ENCODE measurements at regions not wholly inside any gene's neighbourhood (a gene's known extent, or its start where the extent isn't known, plus 50 kb on each side); places are given as distances from the start of the nearest gene placed in this dataset.

- DNase-seq (ENCODE audit: low spot score) = no peak
- Mint-ChIP-seq H3K27ac (no peak overlapping the region), H3K27me3 (ENCODE audit: low read depth) (no peaks in the 10 kb centered on the region), H3K4me1 (ENCODE audit: low read depth) (no peaks in the 10 kb centered on the region), H3K9me3 (peaks cover 45% of the 10 kb centered on the region), H3K36me3 (ENCODE audit: low read depth) (no peaks in the 10 kb centered on the region), H3K4me3 (ENCODE audit: low read depth) (no peak overlapping the region)
- intact Hi-C loops (cut with micrococcal nuclease) = no loop called here
These were observed 142.1 kb upstream of the CMC1 start for GRCh38 chr3:28099296-28099695.

- Mint-ChIP-seq H3K4me1 (ENCODE audit: low read depth) (no peaks in the 10 kb centered on the region), H3K9me3 (peaks cover 38% of the 10 kb centered on the region), H3K4me3 (ENCODE audit: low read depth) (no peak overlapping the region), H3K27ac (no peak overlapping the region), H3K27me3 (ENCODE audit: low read depth) (no peaks in the 10 kb centered on the region), H3K36me3 (ENCODE audit: low read depth) (no peaks in the 10 kb centered on the region)
- intact Hi-C loops (cut with micrococcal nuclease) = no loop called here
- no peak for DNase-seq (ENCODE audit: low spot score)
These were observed 139.7 kb upstream of the CMC1 start for GRCh38 chr3:28101705-28102104.

- no peaks in the 10 kb centered on the region for H3K4me1 Mint-ChIP-seq (ENCODE audit: low read depth)
- no peak overlapping the region for H3K4me3 Mint-ChIP-seq (ENCODE audit: low read depth)
- no peak for DNase-seq (ENCODE audit: low spot score)
- H3K27me3 Mint-ChIP-seq (ENCODE audit: low read depth) = no peaks in the 10 kb centered on the region
- intact Hi-C loops (cut with micrococcal nuclease) = no loop called here
- peaks cover 26% of the 10 kb centered on the region for H3K9me3 Mint-ChIP-seq
- H3K27ac Mint-ChIP-seq = no peak overlapping the region
- no peaks in the 10 kb centered on the region for H3K36me3 Mint-ChIP-seq (ENCODE audit: low read depth)
These were observed 137.6 kb upstream of the CMC1 start for GRCh38 chr3:28103861-28104260.

GRCh38 chr3:28104896-28105534 lies 136.4 kb upstream of the CMC1 start:
- no peak overlapping the region for H3K27ac Mint-ChIP-seq
- no peak overlapping the region for H3K4me3 Mint-ChIP-seq (ENCODE audit: low read depth)
- DNase-seq (ENCODE audit: low spot score) = no peak
- H3K27me3 Mint-ChIP-seq (ENCODE audit: low read depth) = no peaks in the 10 kb centered on the region
- no peaks in the 10 kb centered on the region for H3K36me3 Mint-ChIP-seq (ENCODE audit: low read depth)
- intact Hi-C loops (cut with micrococcal nuclease) = no loop called here
- no peaks in the 10 kb centered on the region for H3K4me1 Mint-ChIP-seq (ENCODE audit: low read depth)
- peaks cover 16% of the 10 kb centered on the region for H3K9me3 Mint-ChIP-seq

GRCh38 chr3:28109829-28110228 lies 131.6 kb upstream of the CMC1 start:
- no peak for DNase-seq (ENCODE audit: low spot score)
- Mint-ChIP-seq H3K4me3 (ENCODE audit: low read depth) (no peak overlapping the region), H3K27me3 (ENCODE audit: low read depth) (no peaks in the 10 kb centered on the region), H3K27ac (no peak overlapping the region), H3K4me1 (ENCODE audit: low read depth) (no peaks in the 10 kb centered on the region), H3K9me3 (no peaks in the 10 kb centered on the region), H3K36me3 (ENCODE audit: low read depth) (no peaks in the 10 kb centered on the region)
- intact Hi-C loops (cut with micrococcal nuclease) = no loop called here

GRCh38 chr3:28110869-28111268 lies 130.6 kb upstream of the CMC1 start:
- Mint-ChIP-seq H3K27ac (no peak overlapping the region), H3K27me3 (ENCODE audit: low read depth) (no peaks in the 10 kb centered on the region), H3K4me3 (ENCODE audit: low read depth) (no peak overlapping the region), H3K36me3 (ENCODE audit: low read depth) (no peaks in the 10 kb centered on the region), H3K4me1 (ENCODE audit: low read depth) (peaks cover 1% of the 10 kb centered on the region), H3K9me3 (no peaks in the 10 kb centered on the region)
- intact Hi-C loops (cut with micrococcal nuclease) = no loop called here
- DNase-seq (ENCODE audit: low spot score) = no peak

- H3K4me3 Mint-ChIP-seq (ENCODE audit: low read depth) = no peak overlapping the region
- peaks cover 1% of the 10 kb centered on the region for H3K4me1 Mint-ChIP-seq (ENCODE audit: low read depth)
- no peaks in the 10 kb centered on the region for H3K9me3 Mint-ChIP-seq
- DNase-seq (ENCODE audit: low spot score) = no peak
- no peaks in the 10 kb centered on the region for H3K36me3 Mint-ChIP-seq (ENCODE audit: low read depth)
- no peak overlapping the region for H3K27ac Mint-ChIP-seq
- peaks cover under 1% of the 10 kb centered on the region for H3K27me3 Mint-ChIP-seq (ENCODE audit: low read depth)
- intact Hi-C loops (cut with micrococcal nuclease) = no loop called here
These were observed 126.5 kb upstream of the CMC1 start for GRCh38 chr3:28114893-28115292.

GRCh38 chr3:28115316-28115715 lies 126.1 kb upstream of the CMC1 start:
- intact Hi-C loops (cut with micrococcal nuclease) = no loop called here
- Mint-ChIP-seq H3K4me3 (ENCODE audit: low read depth) (no peak overlapping the region), H3K4me1 (ENCODE audit: low read depth) (peaks cover 1% of the 10 kb centered on the region), H3K27me3 (ENCODE audit: low read depth) (peaks cover 3% of the 10 kb centered on the region), H3K36me3 (ENCODE audit: low read depth) (no peaks in the 10 kb centered on the region), H3K27ac (no peak overlapping the region), H3K9me3 (no peaks in the 10 kb centered on the region)
- no peak for DNase-seq (ENCODE audit: low spot score)

GRCh38 chr3:28117598-28117997 lies 123.8 kb upstream of the CMC1 start:
- peaks cover 6% of the 10 kb centered on the region for H3K27me3 Mint-ChIP-seq (ENCODE audit: low read depth)
- intact Hi-C loops (cut with micrococcal nuclease) = no loop called here
- no peak overlapping the region for H3K4me3 Mint-ChIP-seq (ENCODE audit: low read depth)
- no peak overlapping the region for H3K27ac Mint-ChIP-seq
- no peak for DNase-seq (ENCODE audit: low spot score)
- H3K4me1 Mint-ChIP-seq (ENCODE audit: low read depth) = peaks cover 1% of the 10 kb centered on the region
- no peaks in the 10 kb centered on the region for H3K9me3 Mint-ChIP-seq
- H3K36me3 Mint-ChIP-seq (ENCODE audit: low read depth) = no peaks in the 10 kb centered on the region

- Mint-ChIP-seq H3K27ac (no peak overlapping the region), H3K9me3 (no peaks in the 10 kb centered on the region), H3K4me3 (ENCODE audit: low read depth) (no peak overlapping the region), H3K4me1 (ENCODE audit: low read depth) (peaks cover 1% of the 10 kb centered on the region), H3K27me3 (ENCODE audit: low read depth) (peaks cover 6% of the 10 kb centered on the region), H3K36me3 (ENCODE audit: low read depth) (no peaks in the 10 kb centered on the region)
- intact Hi-C loops (cut with micrococcal nuclease) = no loop called here
- DNase-seq (ENCODE audit: low spot score) = no peak
These were observed 123.3 kb upstream of the CMC1 start for GRCh38 chr3:28118087-28118486.

GRCh38 chr3:28122227-28122626 lies 119.2 kb upstream of the CMC1 start:
- Mint-ChIP-seq H3K27me3 (ENCODE audit: low read depth) (peaks cover 7% of the 10 kb centered on the region), H3K9me3 (no peaks in the 10 kb centered on the region), H3K27ac (no peak overlapping the region), H3K36me3 (ENCODE audit: low read depth) (no peaks in the 10 kb centered on the region), H3K4me1 (ENCODE audit: low read depth) (peaks cover 1% of the 10 kb centered on the region), H3K4me3 (ENCODE audit: low read depth) (no peak overlapping the region)
- no peak for DNase-seq (ENCODE audit: low spot score)
- intact Hi-C loops (cut with micrococcal nuclease) = no loop called here

- no peak overlapping the region for H3K27ac Mint-ChIP-seq
- H3K36me3 Mint-ChIP-seq (ENCODE audit: low read depth) = no peaks in the 10 kb centered on the region
- no peak for DNase-seq (ENCODE audit: low spot score)
- H3K4me1 Mint-ChIP-seq (ENCODE audit: low read depth) = peaks cover 1% of the 10 kb centered on the region
- no peaks in the 10 kb centered on the region for H3K9me3 Mint-ChIP-seq
- intact Hi-C loops (cut with micrococcal nuclease) = no loop called here
- H3K27me3 Mint-ChIP-seq (ENCODE audit: low read depth) = peaks cover 7% of the 10 kb centered on the region
- no peak overlapping the region for H3K4me3 Mint-ChIP-seq (ENCODE audit: low read depth)
These were observed 116.5 kb upstream of the CMC1 start for GRCh38 chr3:28124882-28125281.

- no peak for DNase-seq (ENCODE audit: low spot score)
- H3K4me1 Mint-ChIP-seq (ENCODE audit: low read depth) = peaks cover 1% of the 10 kb centered on the region
- H3K27me3 Mint-ChIP-seq (ENCODE audit: low read depth) = peaks cover 4% of the 10 kb centered on the region
- no peak overlapping the region for H3K27ac Mint-ChIP-seq
- intact Hi-C loops (cut with micrococcal nuclease) = no loop called here
- no peak overlapping the region for H3K4me3 Mint-ChIP-seq (ENCODE audit: low read depth)
- no peaks in the 10 kb centered on the region for H3K36me3 Mint-ChIP-seq (ENCODE audit: low read depth)
- H3K9me3 Mint-ChIP-seq = no peaks in the 10 kb centered on the region
These were observed 116.1 kb upstream of the CMC1 start for GRCh38 chr3:28125342-28125741.

- peaks cover under 1% of the 10 kb centered on the region for H3K27me3 Mint-ChIP-seq (ENCODE audit: low read depth)
- intact Hi-C loops (cut with micrococcal nuclease) = no loop called here
- no peaks in the 10 kb centered on the region for H3K9me3 Mint-ChIP-seq
These were observed 110.6 kb upstream of the CMC1 start for GRCh38 chr3:28130836-28131235.

More at GRCh38 chr3:28130836-28131235, 110.6 kb upstream of the CMC1 start:
- DNase-seq (ENCODE audit: low spot score) = no peak
- Mint-ChIP-seq H3K4me1 (ENCODE audit: low read depth) (no peaks in the 10 kb centered on the region), H3K27ac (no peak overlapping the region), H3K36me3 (ENCODE audit: low read depth) (no peaks in the 10 kb centered on the region), H3K4me3 (ENCODE audit: low read depth) (no peak overlapping the region)
